ENCODE measurements at regions not wholly inside any gene's neighbourhood (a gene's known extent, or its start where the extent isn't known, plus 50 kb on each side); places are given as distances from the start of the nearest gene placed in this dataset.

- DNase-seq = no peak
Measured at GRCh38 chr5:168055961-168056360, 235.5 kb upstream of the WWC1 start.

GRCh38 chr5:168056499-168057182 is 234.8 kb upstream of the WWC1 start:
- DNase-seq = no peak

- DNase-seq = no peak
Measured at GRCh38 chr5:168057905-168058304, 233.5 kb upstream of the WWC1 start.

GRCh38 chr5:168059131-168059530 is 232.3 kb upstream of the WWC1 start:
- no peak for DNase-seq

GRCh38 chr5:168062239-168062638 is 229.2 kb upstream of the WWC1 start:
- DNase-seq = no peak

GRCh38 chr5:168064457-168064856 is 227.0 kb upstream of the WWC1 start:
- no peak for DNase-seq

GRCh38 chr5:168064933-168065622 is 226.4 kb upstream of the WWC1 start:
- peak; percentile 1 for DNase-seq

- no peak for DNase-seq
Measured at GRCh38 chr5:168066536-168067208, 224.8 kb upstream of the WWC1 start.

- DNase-seq = no peak
Measured at GRCh38 chr5:168070761-168071160, 220.7 kb upstream of the WWC1 start.

- DNase-seq = no peak
Measured at GRCh38 chr5:168072665-168073064, 218.8 kb upstream of the WWC1 start.

- DNase-seq = no peak
Measured at GRCh38 chr5:168073311-168073710, 218.1 kb upstream of the WWC1 start.

GRCh38 chr5:168073991-168074800 is 217.2 kb upstream of the WWC1 start:
- DNase-seq = peak; percentile 2

- no peak for DNase-seq
Measured at GRCh38 chr5:168075387-168075786, 216.1 kb upstream of the WWC1 start.

GRCh38 chr5:168076561-168076991 is 214.9 kb upstream of the WWC1 start:
- DNase-seq = peak; percentile 2

- no peak for DNase-seq
Measured at GRCh38 chr5:168085261-168086031, 206.0 kb upstream of the WWC1 start.

- DNase-seq = no peak
Measured at GRCh38 chr5:168086104-168086610, 205.3 kb upstream of the WWC1 start.

- DNase-seq = no peak
Measured at GRCh38 chr5:168086746-168087145, 204.7 kb upstream of the WWC1 start.

GRCh38 chr5:168088410-168089173 is 202.9 kb upstream of the WWC1 start:
- DNase-seq = no peak

GRCh38 chr5:168089201-168089887 is 202.1 kb upstream of the WWC1 start:
- no peak for DNase-seq
